ENCODE measurements at regions not wholly inside any gene's neighbourhood (a gene's known extent, or its start where the extent isn't known, plus 50 kb on each side); places are given as distances from the start of the nearest gene placed in this dataset.
A peak's percentile ranks its signal among the peaks of the same experiment; 100 is the strongest.

DNA sequence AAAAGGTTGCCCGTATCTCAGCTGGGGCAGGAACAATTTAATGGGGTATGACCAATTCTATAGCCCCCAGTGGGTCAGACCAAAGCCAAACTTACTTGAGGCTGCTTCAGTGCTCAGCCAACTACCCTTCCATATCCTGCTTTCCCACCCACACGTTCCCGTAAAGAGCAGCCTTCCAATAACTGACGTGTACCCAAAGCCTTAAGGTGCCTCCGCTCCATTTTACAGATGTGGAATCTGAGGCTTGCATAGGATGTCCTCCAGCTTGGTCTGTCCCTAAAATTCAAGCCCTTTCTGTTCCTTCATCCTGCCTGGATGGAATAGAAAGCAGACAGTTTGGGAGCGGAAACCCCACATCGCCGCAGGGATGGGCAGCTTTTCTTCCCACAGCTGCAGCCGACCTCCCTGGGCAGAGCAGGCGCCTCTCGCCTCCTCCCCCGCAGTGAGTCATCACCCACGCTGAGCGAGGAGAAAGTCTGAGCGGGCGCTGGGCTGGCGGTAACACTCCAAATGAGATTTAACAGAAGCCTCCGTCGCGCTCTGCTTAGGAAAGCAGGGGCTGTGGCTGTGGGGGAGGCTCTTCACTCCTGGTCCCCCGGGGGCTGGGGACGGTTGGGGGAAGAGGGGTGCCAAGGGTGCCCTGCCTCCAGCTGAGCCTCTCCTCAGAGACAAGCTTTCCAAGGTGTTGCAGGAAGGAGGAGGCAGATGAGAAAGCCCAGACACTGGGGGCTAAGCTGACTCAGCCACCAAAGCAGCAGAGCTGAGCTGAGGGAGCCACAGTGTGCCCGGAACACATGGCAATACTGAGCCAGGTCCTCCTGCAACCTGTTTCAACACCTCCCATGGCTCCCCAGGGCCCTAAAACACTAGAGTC, 57.8 kb upstream of the HRH1 start (continued):
- TF ChIP-seq CHD7 (IDR thresholded peaks at IDR 0.05; ENCODE audit: insufficient replicate concordance, low read length), result no peak
- no peak for TF ChIP-seq TCF12 (IDR thresholded peaks at IDR 0.05; ENCODE audit: low read depth, low read length)
- no peak for TF ChIP-seq RBBP5 (IDR thresholded peaks at IDR 0.05; ENCODE audit: borderline replicate concordance, low read depth, low read length)
- TF ChIP-seq POU5F1 (IDR thresholded peaks at IDR 0.05; ENCODE audit: low read depth, low read length), result no peak
- no peak for TF ChIP-seq FOSL1 (IDR thresholded peaks at IDR 0.05; ENCODE audit: insufficient read depth, low read depth, low read length)
- TF ChIP-seq EGR1 (IDR thresholded peaks at IDR 0.05; ENCODE audit: borderline replicate concordance, low read depth, low read length), result peak; percentile 59; the same call in 1 of the 2 replicates
- TF ChIP-seq TAF7 (optimal IDR thresholded peaks at IDR 0.05; ENCODE audit: borderline replicate concordance, low read depth, low read length), result no peak
- TF ChIP-seq CHD2 (IDR thresholded peaks at IDR 0.05; ENCODE audit: low read length), result no peak
- no peak for TF ChIP-seq TEAD4 (IDR thresholded peaks at IDR 0.05; ENCODE audit: low read depth, low read length)
- TF ChIP-seq SAP30 (IDR thresholded peaks at IDR 0.05; ENCODE audit: insufficient read depth, insufficient replicate concordance, low read length), result no peak
